HG03342 (cell line): ENCODE measurements at regions not wholly inside any gene's neighbourhood (a gene's known extent, or its start where the extent isn't known, plus 50 kb on each side); places are given as distances from the start of the nearest gene placed in this dataset.

Experiments
- ATAC-seq: cut with Tn5 transposase; IDR thresholded peaks from one replicate; pipeline ENCODE4 v1.9.1; 2021; ENCODE audit warnings: mild to moderate bottlenecking, moderate library complexity; ENCODE audit not compliant: unreplicated experiment

GRCh38 chr5:86768699-86769202 is 151.0 kb downstream of the COX7C start:
- no peak for ATAC-seq

- ATAC-seq = no peak
These were observed 162.3 kb downstream of the COX7C start for GRCh38 chr5:86780018-86780417.

GRCh38 chr5:86786955-86787354 is 169.2 kb downstream of the COX7C start:
- no peak for ATAC-seq

DNA sequence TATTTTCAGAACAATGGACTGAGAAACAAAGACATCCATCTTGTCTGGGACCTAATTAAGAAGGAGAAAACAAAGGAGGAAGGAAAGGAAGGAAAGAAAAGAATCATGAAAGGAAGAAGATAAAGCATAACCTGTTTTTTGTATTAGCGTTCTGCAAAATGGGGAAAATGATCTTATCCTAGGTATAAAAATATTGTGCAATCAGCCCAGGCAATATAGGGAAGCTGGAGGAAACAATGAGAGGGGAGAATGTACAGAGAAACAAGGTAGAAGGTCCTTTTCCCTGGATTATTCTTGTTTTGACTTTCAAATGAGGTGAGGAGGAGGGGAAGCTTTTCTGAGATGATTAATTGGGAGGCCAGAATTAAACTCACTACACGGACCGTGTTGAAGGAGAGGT is 177.9 kb downstream of the COX7C start:
- ATAC-seq = no peak

- no peak for ATAC-seq
These were observed 179.9 kb downstream of the COX7C start for GRCh38 chr5:86797677-86798076.

DNA sequence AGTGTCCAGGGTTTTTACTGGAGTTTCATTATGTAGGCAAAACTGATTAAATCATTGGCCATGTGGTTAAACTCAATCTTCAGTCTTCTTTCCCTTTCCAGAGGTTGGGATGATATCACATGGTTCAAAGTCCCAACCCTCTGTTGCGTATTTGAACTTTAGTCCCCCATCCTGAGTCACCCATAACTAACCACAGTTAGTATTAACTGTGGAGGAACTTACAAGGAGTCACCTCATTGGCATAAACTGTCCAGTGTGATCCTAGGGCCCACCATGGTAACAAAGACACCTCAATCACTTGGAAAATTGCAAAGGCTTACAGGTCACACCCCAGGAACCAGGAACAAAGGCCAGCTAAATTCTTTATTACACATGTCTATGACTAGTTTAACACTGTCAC is 188.5 kb downstream of the COX7C start:
- ATAC-seq = no peak

DNA sequence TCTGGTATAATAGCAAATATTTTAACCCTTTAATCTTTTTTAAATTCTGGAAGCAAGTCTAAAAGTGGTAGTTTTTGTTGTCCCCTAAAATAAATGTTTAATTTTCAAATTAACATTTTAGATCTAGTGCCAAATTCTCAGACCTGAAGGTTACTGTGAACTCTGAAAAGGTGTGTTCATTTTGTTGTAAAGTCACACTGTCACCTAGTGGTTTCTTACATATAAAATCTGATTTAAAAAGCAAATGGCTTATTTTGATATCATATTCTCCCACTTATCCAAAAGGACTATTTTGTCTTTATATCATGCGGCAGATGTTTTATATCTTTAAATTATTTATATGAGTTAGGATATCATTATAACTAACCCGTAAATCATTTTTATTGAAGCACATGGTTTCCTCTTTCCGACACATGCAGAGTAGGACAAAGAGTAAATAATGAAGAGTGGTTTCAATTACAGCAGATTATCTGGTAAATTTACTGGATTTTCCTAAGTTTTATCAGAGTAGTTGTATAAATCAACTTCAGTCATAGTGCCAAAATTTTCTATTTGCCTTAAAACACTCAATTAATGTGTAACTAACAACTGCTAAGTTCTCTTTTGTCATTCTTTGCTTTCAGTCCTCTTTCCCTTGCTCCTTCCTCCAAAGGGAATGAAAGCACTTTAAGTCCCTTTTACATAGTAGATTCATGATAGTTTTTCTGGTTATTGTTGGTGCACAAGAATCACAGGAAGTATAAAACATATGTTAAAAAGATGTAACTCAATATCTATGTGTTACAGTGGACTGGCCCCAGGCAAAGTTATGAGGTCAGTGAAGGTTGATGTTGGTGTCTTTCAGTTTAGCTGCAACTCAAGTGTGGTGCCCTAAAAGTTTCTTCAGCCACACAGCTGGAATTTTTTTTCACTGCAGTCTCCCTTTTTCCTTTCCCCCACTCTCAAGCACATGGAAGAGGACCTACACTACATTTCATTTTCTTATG is 189.6 kb downstream of the COX7C start:
- ATAC-seq = no peak

GRCh38 chr5:86814315-86814714 is 196.6 kb downstream of the COX7C start:
- no peak for ATAC-seq

DNA sequence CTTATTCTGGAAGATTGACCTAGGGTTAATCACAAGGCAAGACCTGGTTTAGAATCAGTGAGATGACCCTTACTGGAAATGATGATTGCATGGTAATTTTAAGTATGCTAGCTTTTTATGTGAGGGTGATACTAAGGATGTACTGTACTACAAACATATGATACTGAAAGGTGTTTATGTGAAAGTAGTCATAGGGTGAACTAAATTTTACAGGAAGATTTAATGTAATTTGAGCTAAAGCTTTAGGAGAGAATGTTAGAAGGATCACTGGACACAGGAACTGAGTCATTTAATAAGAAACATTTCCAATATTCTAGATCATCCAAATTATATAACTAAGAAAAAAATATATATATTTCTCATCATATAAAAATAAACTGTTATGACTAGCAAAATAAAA is 197.2 kb downstream of the COX7C start:
- no peak for ATAC-seq

- ATAC-seq = no peak
These were observed 206.9 kb downstream of the COX7C start for GRCh38 chr5:86824637-86825036.

GRCh38 chr5:86831128-86831527 is 213.4 kb downstream of the COX7C start:
- ATAC-seq = no peak

- no peak for ATAC-seq
These were observed 216.1 kb downstream of the COX7C start for GRCh38 chr5:86833868-86834267.

DNA sequence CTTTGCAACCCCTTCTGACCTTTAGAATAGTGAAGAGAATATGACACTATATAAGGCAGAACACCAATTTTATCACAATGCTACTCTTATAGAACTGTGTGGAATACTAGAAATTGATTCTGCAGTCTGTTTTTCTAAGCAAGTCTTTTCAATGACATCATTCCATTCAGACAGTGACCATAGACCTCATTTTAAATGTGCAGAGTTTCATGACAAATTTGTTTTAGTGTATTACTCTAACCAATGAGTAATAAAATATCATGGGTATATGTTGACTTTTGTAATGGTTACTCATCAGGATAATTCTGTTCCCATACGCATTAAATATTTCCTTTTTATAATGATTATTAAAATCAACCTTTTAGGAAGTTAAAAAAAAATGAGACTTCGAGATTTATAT is 219.9 kb downstream of the COX7C start:
- ATAC-seq = no peak

DNA sequence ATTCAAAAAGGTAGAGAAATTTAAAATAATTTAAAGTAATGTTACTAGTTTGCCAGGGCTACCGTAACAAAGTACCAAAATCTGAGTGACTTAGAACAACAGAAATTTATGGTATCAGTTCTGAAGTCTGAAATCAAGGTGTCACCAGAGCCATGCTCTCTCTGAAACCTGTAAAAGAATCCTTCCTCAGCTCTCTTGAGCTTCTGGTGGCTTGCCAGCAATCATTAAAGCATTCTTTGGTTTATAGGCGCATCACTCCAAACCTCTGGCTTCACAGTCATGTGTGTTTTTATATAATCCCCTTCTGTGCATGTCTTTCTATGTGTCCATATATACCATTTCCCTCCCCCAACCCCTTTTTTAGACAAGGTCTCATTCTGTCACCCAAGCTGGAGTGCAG is 220.3 kb downstream of the COX7C start:
- ATAC-seq = no peak

GRCh38 chr5:86841000-86841644 is 223.4 kb downstream of the COX7C start:
- no peak for ATAC-seq

DNA sequence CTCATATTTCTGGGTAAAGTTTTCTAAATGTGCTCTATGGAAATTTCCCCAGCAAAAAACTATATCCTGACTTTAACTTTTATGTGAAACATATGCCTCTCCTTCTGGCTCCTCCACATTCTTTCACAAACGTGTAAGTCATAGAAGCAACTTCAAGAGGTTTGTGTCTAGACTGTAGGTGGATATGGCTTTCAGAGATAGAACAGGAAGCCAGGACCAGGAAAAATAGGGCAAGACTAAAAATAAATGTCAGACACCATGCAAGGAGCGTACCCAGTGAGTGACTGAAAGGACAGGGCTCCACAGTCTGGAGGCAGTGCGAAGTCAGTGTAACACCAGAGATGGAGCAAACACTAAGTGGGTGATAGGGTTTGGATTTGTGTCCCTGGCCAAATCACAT is 240.7 kb downstream of the COX7C start:
- ATAC-seq = no peak

DNA sequence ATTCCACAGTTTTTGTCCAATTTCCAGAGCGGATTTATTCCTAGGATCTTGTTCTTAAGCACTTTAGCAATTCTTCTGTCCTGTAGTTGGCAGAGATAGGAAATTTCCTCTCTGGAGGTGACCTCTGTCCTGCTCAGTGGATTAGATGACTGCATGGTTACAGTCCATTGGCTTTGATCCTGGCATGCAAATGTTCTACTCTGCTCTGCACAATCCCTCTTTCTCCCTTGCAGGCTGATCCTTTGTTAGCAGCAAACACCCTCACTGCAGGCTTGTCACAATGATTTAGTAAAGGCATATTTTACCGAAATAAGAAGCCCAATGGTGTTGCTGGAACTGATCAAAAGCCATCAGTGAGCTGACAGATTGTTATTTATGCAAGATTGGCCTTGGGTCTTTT is 243.8 kb downstream of the COX7C start:
- ATAC-seq = no peak

DNA sequence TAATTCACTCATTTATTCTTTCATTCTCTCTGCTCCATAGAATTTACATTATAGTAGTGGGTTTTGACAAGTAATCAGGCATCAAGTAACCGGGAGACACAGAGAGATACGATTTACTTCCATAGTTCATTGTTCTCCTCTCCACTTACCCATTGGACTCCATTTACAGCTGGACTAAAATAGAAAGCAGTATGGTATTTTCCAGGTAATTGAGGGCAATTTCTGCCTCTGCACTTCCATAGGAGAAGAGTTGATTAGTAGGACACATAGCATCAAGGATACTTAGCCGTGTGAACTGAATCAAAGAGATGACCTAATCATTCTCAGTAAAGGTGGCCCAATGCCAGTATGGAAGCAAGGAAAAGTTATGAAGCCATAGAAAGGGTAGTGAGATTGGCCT is 244.4 kb downstream of the COX7C start:
- ATAC-seq = no peak

- no peak for ATAC-seq
These were observed 246.3 kb downstream of the COX7C start for GRCh38 chr5:86864051-86864450.

DNA sequence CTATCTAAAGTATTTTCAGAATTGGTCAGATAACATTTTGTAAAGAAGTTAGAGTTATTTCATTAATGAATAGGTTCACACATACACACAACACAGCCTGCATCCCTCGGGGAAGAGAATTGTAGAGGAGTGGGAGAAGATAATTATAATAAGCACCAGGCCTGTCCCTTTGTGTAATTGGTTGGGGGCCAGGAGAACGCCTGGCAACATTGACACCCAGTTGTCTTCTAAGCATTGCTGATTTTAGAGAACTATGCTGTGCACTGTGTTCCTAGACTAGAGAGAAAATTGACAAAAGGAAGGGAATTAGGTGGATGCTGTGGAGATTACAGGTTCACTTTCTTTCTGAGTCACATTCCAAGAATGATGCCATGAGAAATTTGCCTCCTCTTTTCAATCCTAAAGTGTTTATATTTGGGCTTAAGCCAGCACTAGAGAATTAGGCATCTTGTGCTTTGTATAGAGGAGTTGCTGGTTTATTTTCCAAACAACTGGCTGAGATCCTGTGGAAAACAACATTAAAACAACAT is 247.6 kb downstream of the COX7C start:
- no peak for ATAC-seq

DNA sequence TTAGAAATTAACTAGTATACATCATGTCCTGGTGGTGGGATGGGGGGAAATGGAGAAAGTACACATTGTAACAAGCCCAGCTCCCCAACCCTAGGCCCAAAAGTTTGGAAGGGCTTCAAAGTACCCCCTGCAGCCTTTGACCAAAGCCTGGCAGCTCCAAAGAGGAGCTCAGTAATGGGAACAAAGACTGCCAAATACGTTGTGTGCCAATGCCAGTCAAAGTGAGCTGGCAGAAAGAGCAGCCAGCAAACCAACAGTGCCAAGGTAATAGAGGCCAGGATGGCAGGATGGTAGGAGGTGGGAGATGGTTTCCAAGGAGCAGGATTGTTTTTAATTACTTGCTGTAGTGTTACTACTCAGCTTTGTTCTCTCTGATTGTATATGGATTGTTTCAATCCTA is 248.3 kb downstream of the COX7C start:
- ATAC-seq = no peak

DNA sequence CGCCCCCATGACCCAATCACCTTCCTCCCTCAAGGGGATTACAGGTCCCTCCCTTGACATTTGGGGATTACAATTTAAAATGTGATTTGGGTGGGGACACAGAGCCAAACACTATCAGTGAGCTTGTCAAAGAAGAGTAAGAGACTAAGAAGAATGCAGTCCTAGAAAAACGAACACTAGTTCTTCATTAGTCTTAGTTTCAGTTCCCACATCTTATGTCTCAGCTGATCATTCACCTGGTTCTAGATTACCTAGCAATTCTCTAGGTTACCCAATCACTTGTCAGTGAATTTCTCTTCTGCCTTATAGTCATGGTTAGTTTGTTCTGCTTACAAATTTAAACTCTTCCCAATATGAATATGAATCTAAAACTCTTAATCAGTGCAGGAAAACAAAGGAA is 251.5 kb downstream of the COX7C start:
- ATAC-seq = peak; percentile 62
